GM12872 (cell line): ENCODE measurements at regions not wholly inside any gene's neighbourhood (a gene's known extent, or its start where the extent isn't known, plus 50 kb on each side); places are given as distances from the start of the nearest gene placed in this dataset.

Experiments used
- TF ChIP-seq, protein P1 (sequence below): IDR thresholded peaks from 3 replicates; pipeline ENCODE4 v1.5.1; 2011; ENCODE audit warnings: low read depth, mild to moderate bottlenecking, low read length, moderate library complexity; ENCODE audit not compliant: insufficient read depth

DNA sequence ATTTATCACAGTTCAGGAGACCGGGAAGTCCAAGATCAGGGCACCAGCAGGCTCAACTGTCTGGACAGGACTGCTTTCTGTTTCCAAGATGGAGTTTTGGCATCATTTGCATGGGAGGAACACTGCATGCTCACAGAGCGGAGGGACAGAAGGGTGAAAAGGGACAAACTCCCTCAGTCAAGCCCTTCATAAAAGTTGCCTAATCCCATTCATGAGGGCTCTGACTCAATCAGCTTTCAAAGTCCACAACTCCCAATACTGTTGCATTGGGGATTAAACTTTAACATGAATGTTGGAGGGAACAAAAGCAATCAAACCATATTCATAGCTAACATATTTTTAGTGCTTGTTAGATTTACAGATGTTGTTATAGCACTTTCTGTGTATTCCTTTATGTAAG lies 158.9 kb upstream of the MAD2L1 start:
- TF ChIP-seq, protein P1, sequence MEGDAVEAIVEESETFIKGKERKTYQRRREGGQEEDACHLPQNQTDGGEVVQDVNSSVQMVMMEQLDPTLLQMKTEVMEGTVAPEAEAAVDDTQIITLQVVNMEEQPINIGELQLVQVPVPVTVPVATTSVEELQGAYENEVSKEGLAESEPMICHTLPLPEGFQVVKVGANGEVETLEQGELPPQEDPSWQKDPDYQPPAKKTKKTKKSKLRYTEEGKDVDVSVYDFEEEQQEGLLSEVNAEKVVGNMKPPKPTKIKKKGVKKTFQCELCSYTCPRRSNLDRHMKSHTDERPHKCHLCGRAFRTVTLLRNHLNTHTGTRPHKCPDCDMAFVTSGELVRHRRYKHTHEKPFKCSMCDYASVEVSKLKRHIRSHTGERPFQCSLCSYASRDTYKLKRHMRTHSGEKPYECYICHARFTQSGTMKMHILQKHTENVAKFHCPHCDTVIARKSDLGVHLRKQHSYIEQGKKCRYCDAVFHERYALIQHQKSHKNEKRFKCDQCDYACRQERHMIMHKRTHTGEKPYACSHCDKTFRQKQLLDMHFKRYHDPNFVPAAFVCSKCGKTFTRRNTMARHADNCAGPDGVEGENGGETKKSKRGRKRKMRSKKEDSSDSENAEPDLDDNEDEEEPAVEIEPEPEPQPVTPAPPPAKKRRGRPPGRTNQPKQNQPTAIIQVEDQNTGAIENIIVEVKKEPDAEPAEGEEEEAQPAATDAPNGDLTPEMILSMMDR, result no peak

DNA sequence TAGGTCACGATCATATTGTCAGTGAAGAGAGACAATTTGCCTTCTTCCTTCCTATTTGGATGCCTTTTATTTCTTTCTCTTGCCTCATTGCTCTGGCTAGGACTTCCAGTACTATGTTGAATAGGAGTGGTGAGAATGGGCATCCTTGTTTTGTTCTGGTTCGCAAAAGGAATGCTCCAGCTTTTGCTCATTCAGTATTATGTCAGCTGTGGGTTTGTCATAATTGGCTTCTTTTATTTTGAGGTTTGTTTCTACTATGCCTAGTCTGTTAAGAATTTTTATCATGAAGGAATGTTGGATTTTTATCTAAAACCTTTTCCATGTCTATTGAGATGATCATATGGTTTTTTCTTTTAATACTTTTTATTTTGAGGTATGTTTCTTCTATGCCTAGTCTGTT lies 152.3 kb upstream of the MAD2L1 start:
- TF ChIP-seq, protein P1, result no peak

DNA sequence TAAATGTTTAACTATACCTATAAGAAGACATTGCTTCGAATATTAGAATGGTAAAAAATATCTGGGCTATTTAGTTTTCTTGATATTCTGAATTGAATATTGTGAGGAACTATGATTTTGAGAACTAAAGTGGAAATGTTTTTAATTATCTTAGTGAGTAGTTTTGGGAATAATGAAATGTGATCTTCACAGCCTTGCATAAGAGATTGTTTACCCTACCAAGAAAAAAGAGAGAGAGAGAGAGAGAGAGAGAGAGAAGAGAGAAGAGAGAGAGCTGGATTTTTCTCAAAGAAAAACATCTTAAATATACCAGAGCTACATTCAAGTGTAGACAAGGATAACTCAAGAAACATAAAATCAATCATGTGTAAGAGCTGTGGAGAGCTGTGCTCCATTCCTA lies 148.7 kb upstream of the MAD2L1 start:
- TF ChIP-seq, protein P1, result no peak

DNA sequence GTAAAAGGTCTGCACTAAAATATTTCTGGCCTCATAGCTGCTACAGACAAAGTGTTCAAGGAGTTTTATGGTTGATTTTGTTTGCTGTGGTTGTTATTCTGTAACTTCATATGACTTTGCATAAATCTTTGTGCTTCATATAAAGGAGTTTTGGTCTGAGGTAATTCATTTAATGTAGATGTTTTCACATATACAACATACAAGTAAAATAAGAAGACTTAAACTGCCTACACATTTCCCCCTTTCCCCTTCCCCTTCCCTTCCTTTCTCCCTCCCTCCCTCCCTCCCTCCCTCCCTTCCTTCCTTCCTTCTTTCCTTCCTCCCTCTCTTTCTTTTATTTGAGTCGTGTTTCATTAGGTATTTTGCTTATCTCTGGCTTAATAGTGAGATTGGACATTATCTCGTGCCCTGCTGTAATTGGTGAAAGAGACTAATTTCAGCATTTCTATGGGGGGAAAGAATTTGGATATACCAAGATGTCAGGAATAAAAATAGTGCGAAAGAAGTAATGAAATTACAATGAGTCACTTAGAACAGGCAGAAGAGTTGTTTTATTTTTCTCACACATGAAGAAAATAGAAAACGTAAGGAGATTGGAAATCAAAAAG lies 144.9 kb upstream of the MAD2L1 start:
- TF ChIP-seq, protein P1, result no peak

DNA sequence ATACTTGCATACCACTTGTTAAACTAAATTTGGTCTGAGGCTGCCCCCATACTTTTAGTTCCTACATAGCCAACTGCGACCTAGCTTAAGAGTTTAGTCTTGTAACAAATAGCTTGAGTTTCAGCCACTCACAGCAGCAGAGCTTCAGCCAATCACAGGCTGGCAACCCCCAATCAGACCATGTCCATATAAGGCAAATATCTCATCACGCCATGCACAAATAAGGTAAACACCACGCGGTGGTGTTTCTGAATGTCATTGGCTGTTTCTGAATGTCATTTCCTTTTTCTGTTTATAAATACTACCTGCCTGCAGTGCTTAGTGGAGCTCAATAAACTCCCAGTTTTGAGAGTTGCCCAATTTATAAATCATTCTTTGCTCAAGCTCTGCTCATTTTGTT lies 143.1 kb upstream of the MAD2L1 start:
- TF ChIP-seq, protein P1, result no peak

DNA sequence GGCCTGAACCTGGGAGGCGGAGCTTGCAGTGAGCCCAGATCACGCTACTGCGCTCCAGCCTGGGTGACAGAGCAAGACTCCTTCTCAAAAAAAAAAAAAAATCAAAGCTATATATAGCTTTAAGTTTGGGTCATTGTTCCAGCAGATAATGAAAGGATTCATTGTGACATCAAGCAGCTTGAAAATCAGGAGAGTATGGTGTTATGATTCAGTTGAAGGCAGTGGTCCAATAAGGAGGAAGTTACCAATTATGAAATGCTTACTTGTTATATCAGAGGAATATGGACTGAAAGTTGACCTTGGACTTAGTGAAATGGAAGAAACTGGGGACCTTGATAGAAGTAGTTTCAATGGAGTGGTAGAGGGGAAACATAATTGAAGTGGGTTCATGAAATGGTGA lies 140.4 kb upstream of the MAD2L1 start:
- TF ChIP-seq, protein P1, result no peak

DNA sequence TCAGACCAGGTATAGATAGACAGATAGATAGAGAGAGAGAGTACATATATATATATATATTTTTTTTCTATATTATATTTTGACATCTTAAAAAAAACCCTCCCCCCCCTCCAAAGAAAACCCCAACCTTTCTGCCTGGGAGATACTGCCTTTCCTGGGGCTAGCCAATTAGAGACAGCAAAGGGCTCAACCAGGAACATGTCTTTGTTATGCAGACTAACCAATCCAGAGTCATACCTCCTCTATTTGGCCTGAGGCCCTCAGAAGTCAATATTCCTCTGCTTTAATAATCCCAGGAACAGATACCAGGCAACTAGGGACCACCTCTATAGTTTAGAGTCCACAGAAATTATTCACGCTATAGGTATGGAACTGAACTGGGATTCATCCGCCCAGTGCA lies 135.6 kb upstream of the MAD2L1 start:
- TF ChIP-seq, protein P1, result no peak
